ENCODE measurements at regions not wholly inside any gene's neighbourhood (a gene's known extent, or its start where the extent isn't known, plus 50 kb on each side); places are given as distances from the start of the nearest gene placed in this dataset.

GRCh38 chr9:90303655-90304054, 339.0 kb downstream of the DIRAS2 start:
- Mint-ChIP-seq H3K27me3 (ENCODE audit: low read depth) (no peaks in the 10 kb centered on the region), H3K4me3 (no peak overlapping the region), H3K4me1 (peaks cover 41% of the 10 kb centered on the region), H3K9me3 (no peaks in the 10 kb centered on the region), H3K27ac (no peak overlapping the region), H3K36me3 (no peaks in the 10 kb centered on the region)
- TF ChIP-seq CTCF (IDR thresholded peaks at IDR 0.05; ENCODE audit: unreplicated experiment) = no peak
- no peak for DNase-seq (ENCODE audit: low spot score in 2 of 2, unreplicated experiment in 2 of 2)

- Mint-ChIP-seq H3K4me1 (peaks cover 34% of the 10 kb centered on the region), H3K27me3 (ENCODE audit: low read depth) (no peaks in the 10 kb centered on the region), H3K36me3 (no peaks in the 10 kb centered on the region), H3K4me3 (no peak overlapping the region), H3K9me3 (no peaks in the 10 kb centered on the region), H3K27ac (peak overlapping the region; percentile 43)
- no peak for TF ChIP-seq CTCF (IDR thresholded peaks at IDR 0.05; ENCODE audit: unreplicated experiment)
- DNase-seq (ENCODE audit: low spot score in 2 of 2, unreplicated experiment in 2 of 2) = no peak
Observed at GRCh38 chr9:90306158-90306557, 336.5 kb downstream of the DIRAS2 start.

GRCh38 chr9:90307167-90307833, 335.3 kb downstream of the DIRAS2 start:
- TF ChIP-seq CTCF (IDR thresholded peaks at IDR 0.05; ENCODE audit: unreplicated experiment) = no peak
- no peaks in the 10 kb centered on the region for H3K27me3 Mint-ChIP-seq (ENCODE audit: low read depth)
- peak overlapping the region; percentile 86 for H3K27ac Mint-ChIP-seq
- no peaks in the 10 kb centered on the region for H3K36me3 Mint-ChIP-seq
- peaks cover 33% of the 10 kb centered on the region for H3K4me1 Mint-ChIP-seq
- peak overlapping the region; percentile 37 for H3K4me3 Mint-ChIP-seq
- DNase-seq (ENCODE audit: low spot score in 2 of 2, unreplicated experiment in 2 of 2) = peak in 1 of 2 experiments; percentile 53
- H3K9me3 Mint-ChIP-seq = no peaks in the 10 kb centered on the region

- no peaks in the 10 kb centered on the region for H3K9me3 Mint-ChIP-seq
- H3K27me3 Mint-ChIP-seq (ENCODE audit: low read depth) = no peaks in the 10 kb centered on the region
- DNase-seq (ENCODE audit: low spot score in 2 of 2, unreplicated experiment in 2 of 2) = no peak
- TF ChIP-seq CTCF (IDR thresholded peaks at IDR 0.05; ENCODE audit: unreplicated experiment) = no peak
- peaks cover 33% of the 10 kb centered on the region for H3K4me1 Mint-ChIP-seq
- H3K27ac Mint-ChIP-seq = peak overlapping the region; percentile 86
- H3K4me3 Mint-ChIP-seq = no peak overlapping the region
- H3K36me3 Mint-ChIP-seq = no peaks in the 10 kb centered on the region
Observed at GRCh38 chr9:90307891-90308290, 334.7 kb downstream of the DIRAS2 start.

DNA sequence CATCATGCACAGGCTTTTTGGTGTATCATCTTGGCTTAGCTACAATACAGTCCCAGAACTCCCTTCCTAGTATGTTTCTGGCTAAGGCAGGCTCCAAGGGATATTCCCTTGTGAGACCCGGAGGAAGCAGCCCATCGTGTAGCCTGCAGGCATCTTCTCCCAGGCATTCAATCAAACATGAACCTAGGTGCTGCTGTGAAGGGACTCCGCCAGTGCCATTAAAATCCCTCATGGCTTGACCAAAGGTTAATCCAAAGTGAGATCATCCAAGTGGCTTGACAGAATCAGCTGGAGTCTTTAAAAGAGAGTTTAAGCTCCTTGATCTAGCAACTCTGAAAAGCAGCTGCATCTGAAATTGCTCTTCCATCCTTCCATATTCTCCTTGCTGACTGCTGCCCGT, 333.9 kb downstream of the DIRAS2 start:
- Mint-ChIP-seq H3K4me3 (no peak overlapping the region), H3K27me3 (ENCODE audit: low read depth) (no peaks in the 10 kb centered on the region), H3K9me3 (no peaks in the 10 kb centered on the region), H3K36me3 (no peaks in the 10 kb centered on the region), H3K4me1 (peaks cover 33% of the 10 kb centered on the region), H3K27ac (peak overlapping the region; percentile 68)
- no peak for DNase-seq (ENCODE audit: low spot score in 2 of 2, unreplicated experiment in 2 of 2)
- TF ChIP-seq CTCF (IDR thresholded peaks at IDR 0.05; ENCODE audit: unreplicated experiment) = no peak

Measured in mesothelial cell of epicardium (in vitro differentiated cells).